ENCODE measurements at regions not wholly inside any gene's neighbourhood (a gene's known extent, or its start where the extent isn't known, plus 50 kb on each side); places are given as distances from the start of the nearest gene placed in this dataset.
A peak's percentile ranks its signal among the peaks of the same experiment; 100 is the strongest.

GRCh38 chr3:95028688-95029087, 965.8 kb downstream of the NSUN3 start:
- no peak for DNase-seq

- no peak for DNase-seq
Observed at GRCh38 chr3:95029644-95030043, 966.8 kb downstream of the NSUN3 start.

GRCh38 chr3:95036526-95037021, 973.7 kb downstream of the NSUN3 start:
- DNase-seq, result no peak

DNA sequence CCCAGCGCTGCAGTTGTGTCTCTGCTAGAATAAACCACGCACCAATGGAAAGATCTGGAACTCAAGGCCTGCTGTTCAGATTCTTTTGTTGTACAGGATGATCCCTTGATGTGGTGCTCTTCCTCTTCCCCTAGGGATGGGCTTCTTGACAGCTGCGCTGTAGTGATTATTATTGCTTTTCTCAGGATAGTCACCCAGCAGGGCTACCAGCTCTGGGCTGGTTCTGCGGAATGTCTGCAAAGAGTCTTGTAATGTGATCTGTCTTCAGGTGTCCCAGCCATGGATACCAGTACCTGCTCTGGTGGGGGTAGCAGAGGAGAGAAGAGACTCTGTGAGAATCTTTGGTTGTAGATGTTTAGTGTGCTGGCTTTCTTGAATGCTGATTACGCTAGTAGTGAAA, 974.2 kb downstream of the NSUN3 start:
- DNase-seq, result no peak

- DNase-seq, result no peak
Observed at GRCh38 chr3:95037927-95038326, 975.1 kb downstream of the NSUN3 start.

- no peak for DNase-seq
Observed at GRCh38 chr3:95044101-95044500, 981.2 kb downstream of the NSUN3 start.

DNA sequence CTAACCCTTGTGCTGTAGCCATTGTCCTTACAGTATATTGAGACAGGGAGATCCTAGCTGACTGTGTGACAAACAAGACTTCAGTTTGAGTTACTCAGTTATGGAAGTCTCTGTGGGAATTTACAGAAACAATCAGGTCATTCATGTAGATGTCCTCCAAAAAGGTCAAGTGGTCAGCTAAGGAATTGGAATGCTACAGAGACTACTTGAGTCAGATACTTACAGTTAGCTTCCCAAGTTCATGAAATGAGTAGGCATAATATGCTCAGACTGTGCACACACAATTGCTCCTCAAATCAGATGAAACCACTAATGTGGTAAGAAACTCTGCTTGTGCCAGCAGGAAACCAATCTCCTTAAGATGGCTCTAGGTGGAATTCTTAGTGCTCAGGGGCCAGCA, 985.7 kb downstream of the NSUN3 start:
- DNase-seq, result no peak

- no peak for DNase-seq
Observed at GRCh38 chr3:95049841-95050240, 987.0 kb downstream of the NSUN3 start.

DNA sequence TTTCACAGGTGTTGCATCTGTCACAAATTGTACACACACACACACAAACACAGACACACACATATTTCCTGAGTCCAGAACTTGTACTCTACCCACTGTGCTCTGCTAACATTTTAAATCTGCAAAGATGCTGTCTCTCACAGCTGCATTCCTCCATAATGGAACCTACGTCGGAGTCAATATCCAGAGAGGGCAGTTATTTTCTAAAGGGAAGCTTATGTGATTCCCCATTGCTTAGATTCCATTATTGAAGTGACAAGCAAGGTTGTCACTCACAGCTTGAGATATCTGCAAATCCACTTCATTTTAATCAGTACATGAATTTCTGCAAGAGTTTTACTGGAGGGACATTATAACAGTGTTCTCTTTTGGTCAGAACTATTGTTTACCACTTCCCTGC, 992.4 kb downstream of the NSUN3 start:
- no peak for DNase-seq

DNA sequence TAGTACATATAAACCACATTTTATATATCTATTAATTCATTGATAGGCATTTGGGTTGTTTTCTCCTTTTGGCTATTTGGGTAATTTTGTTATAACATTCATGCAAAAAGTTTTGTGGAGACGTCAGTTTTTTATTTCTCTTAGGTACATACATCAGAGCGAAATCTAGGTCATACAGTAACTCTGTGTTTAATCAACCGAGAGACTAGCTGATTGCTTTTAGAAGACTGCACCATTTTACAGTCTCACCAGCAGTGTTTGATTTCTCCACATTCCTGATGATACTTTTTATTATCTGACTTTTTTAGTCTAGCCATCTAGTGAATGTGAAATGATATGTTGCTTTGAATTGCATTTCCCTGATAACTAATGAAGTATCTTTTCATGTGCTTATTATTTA, 1019.3 kb downstream of the NSUN3 start:
- no peak for DNase-seq

DNA sequence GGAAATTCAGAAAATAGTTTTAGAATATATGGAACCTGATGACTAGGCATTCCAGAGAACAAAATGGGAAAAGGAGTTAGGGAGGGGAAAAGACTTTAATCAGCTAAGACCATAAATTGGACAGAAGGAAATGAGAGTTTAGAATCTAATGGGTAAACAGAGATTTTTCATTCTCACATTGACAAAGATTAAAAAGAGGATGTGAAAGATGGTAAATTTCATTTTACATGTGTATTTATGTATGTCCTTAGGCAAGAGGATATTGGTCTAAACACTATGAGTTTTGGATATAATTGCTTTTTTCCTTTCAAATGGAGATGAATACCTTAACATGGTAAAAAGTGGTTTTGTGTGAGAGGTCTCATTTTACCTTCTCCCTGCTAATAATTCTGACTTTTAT, 1021.9 kb downstream of the NSUN3 start:
- DNase-seq, result no peak

GRCh38 chr3:95088464-95088863, 1025.6 kb downstream of the NSUN3 start:
- no peak for DNase-seq

GRCh38 chr3:95097493-95097892, 1034.6 kb downstream of the NSUN3 start:
- DNase-seq, result no peak

- no peak for DNase-seq
Observed at GRCh38 chr3:95120921-95121320, 1058.1 kb downstream of the NSUN3 start.

DNA sequence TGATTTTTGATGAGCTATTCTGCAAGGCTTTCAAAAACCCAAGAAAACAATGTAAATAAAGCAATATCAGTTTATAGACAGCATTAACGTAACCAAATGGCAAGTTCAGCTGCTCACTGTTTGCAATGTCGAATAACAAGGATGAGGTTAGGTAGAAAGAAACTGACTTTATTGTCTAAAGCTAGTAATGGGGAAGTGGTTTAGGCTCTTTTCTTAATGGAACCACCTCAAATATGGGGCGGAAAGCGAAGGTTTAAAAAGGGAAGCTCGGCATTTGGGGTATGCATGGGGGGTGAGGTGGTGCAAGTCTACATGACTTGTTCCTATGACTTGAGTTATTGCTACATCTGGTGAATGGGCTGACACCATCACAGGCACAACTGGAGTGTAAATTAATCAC, 1060.2 kb downstream of the NSUN3 start:
- DNase-seq, result no peak

DNA sequence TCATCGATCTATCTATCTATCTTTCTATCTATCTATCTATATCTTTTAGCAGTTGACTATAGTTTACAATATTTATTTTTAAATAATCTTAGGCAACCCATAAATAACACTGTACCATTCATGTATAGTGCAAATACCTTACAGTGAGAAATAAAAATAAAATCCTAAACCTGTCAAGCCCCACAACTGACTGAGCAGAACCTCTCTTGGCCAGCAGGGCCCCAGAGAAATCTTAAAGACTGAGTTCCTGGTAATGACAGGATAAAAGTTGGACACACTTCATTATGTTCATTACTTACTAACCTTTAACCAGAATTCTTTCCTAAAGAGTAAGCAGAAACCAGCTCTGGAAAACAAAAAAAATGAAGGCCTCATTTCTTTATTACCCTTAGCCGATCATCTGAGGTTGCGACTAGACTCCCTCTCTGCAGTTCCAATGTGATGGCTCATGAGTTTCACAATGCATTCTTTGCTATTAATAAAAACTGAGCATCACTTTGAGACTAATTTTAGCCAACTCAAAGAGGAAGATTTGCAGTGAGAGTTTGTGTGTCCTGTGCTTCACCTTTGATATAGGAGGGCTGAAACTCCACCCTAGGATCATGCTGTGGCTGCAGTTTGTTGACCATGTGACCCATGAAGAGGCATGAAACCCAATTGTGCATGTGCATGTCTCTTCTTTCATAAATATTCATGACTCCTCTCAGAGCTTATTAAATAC, 1072.0 kb downstream of the NSUN3 start:
- DNase-seq, result peak; percentile 66

- no peak for DNase-seq
Observed at GRCh38 chr3:95148107-95148506, 1085.2 kb downstream of the NSUN3 start.

DNA sequence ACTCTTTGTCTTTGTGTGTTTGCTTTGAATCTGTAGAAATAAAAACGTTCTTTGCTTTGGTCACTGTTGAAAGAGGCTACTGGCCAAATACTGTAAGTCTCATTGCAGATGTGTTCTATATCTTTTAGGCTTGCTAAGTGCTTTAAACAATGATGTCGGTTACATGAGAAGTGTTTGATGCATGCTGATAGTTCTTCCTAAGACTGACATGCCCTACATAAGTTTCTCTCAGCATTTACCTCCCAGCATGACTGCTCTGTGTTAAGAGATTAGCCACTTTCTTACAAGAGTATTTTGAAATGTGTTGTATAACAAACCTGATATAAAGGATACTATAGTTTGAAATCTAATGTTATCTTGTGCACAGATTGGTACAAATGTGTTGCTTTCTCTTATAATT, 1088.7 kb downstream of the NSUN3 start:
- no peak for DNase-seq

DNA sequence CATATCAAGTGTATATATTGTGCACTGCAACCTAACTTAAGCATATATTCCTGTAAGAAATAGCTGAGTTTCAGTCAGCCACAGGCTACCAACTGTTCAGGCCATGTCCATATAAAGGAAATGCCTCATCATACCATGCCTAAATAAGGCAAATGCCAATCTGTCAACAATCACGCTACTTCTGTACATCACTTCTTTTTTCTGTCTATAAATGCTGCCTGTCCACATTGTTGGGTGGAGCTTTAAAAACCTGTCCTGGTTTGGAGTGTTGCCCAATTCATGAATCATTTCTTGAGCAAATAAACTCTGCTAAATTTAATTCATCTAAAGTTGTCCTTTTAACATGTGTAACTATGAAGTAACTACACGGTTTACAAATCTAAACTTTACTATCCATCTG, 1091.9 kb downstream of the NSUN3 start:
- peak; percentile 56 for DNase-seq

- no peak for DNase-seq
Observed at GRCh38 chr3:95162794-95163193, 1099.9 kb downstream of the NSUN3 start.

DNA sequence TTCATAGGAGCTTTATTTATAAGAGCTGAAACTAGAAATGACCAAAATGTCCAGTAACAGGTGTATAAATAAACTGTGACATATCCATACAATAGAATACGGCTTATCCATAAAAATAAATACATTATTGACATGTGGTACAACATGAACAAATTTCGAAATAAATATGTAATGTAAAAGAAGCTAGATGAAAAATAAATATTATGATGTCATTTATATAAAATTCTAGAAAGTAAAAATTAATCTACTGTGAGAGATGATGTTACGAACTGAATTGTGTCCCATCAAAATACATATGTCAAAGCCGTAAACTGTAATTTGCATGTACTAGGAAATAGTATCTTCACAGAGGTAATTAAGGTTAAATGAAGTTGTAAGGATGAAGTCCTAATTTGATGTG, 1104.9 kb downstream of the NSUN3 start:
- no peak for DNase-seq

GRCh38 chr3:95168526-95168925, 1105.7 kb downstream of the NSUN3 start:
- no peak for DNase-seq

- no peak for DNase-seq
Observed at GRCh38 chr3:95172164-95172943, 1109.5 kb downstream of the NSUN3 start.

DNA sequence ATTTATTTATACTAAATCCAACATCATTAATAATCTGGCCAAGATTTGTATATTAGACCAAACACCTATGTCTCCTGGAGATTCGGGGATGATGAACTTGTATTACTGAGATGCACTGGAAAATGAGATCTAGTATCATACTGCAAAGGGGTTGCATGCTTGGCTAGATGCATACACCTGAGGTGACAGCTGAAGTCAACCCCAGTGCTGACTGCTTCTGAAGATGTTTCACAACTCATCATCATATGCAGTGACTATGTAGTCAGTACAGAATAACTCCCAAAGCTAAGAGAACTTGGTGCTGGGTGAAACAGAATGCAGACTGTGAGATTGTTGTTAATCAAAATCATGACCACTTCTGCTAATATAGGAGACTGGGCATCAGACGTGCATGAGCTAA, 1114.2 kb downstream of the NSUN3 start:
- no peak for DNase-seq
